ENCODE measurements at regions not wholly inside any gene's neighbourhood (a gene's known extent, or its start where the extent isn't known, plus 50 kb on each side); places are given as distances from the start of the nearest gene placed in this dataset.
"Not testable (repeated sequence)": the region's sequence is repeated elsewhere in the genome, so short reads cannot be mapped to it uniquely, and the experiment has no call there.

- ChIA-PET POLR2A (no interaction called here), CTCF (interaction anchor here (0.9 to 1.2 kb wide), 2 partner anchors 9 to 11 kb away, joined by 3 read pairs; no protein-coding TSS in a partner anchor)
- TF ChIP-seq, protein P1, sequence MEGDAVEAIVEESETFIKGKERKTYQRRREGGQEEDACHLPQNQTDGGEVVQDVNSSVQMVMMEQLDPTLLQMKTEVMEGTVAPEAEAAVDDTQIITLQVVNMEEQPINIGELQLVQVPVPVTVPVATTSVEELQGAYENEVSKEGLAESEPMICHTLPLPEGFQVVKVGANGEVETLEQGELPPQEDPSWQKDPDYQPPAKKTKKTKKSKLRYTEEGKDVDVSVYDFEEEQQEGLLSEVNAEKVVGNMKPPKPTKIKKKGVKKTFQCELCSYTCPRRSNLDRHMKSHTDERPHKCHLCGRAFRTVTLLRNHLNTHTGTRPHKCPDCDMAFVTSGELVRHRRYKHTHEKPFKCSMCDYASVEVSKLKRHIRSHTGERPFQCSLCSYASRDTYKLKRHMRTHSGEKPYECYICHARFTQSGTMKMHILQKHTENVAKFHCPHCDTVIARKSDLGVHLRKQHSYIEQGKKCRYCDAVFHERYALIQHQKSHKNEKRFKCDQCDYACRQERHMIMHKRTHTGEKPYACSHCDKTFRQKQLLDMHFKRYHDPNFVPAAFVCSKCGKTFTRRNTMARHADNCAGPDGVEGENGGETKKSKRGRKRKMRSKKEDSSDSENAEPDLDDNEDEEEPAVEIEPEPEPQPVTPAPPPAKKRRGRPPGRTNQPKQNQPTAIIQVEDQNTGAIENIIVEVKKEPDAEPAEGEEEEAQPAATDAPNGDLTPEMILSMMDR (IDR thresholded peaks at IDR 0.05; ENCODE audit: control extremely low read depth, extremely low read depth, low read depth, missing control alignments): no peak
- no peak for DNase-seq (ENCODE audit: extremely low spot score)
These were observed 59.9 kb upstream of the ATF7IP2 start for GRCh38 chr16:10325783-10326543.

DNA sequence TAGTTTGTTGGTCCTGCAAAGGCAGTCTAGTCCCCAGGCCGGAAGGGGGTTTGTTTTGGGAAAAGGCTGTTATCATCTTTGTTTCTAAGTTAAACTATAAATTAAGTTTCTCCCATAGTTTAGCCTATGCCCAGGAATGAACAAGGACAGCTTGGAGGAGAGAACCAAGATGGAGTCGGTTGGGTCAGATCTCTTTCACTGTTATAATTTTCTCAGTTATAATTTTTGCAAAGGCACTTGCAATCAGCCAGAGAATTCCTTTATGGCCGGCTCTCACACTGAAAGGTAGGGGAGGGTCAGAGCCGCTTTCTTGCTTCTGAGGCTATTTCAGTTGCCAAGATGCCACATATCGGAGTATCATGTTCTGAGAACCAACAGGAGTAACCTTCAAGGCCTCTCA is 59.2 kb upstream of the ATF7IP2 start:
- TF ChIP-seq, protein P1 (IDR thresholded peaks at IDR 0.05; ENCODE audit: control extremely low read depth, extremely low read depth, low read depth, missing control alignments): no peak
- DNase-seq (ENCODE audit: extremely low spot score): no peak
- CTCF ChIA-PET: interaction anchor here (0.9 to 1.1 kb wide), 3 partner anchors 9 to 411 kb away, joined by 3 read pairs; no protein-coding TSS in a partner anchor
- POLR2A ChIA-PET: no interaction called here

DNA sequence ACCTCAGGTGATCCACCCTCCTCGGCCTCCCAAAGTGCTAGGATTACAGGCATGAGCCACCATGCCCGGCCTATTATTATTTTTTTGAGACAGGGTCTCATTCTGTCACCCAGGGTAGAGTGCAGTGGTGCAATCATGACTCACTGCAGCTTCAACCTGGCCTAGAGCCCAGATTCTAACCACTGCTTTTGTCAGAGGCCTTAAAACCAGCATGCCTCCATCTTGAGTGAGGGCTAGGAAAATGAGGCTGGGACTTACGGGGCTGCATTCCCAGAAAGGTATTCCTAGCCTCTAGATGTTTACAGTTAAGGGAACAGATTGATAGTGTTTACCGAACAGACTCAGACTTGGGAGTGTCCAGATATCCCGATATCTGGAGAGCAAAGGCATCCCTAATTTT is 57.6 kb upstream of the ATF7IP2 start:
- DNase-seq (ENCODE audit: extremely low spot score); POLR2A ChIA-PET: not testable (repeated sequence)
- CTCF ChIA-PET: interaction anchor here (0.8 kb wide), 1 partner anchor 14 kb away, joined by 3 read pairs; no protein-coding TSS in a partner anchor

DNA sequence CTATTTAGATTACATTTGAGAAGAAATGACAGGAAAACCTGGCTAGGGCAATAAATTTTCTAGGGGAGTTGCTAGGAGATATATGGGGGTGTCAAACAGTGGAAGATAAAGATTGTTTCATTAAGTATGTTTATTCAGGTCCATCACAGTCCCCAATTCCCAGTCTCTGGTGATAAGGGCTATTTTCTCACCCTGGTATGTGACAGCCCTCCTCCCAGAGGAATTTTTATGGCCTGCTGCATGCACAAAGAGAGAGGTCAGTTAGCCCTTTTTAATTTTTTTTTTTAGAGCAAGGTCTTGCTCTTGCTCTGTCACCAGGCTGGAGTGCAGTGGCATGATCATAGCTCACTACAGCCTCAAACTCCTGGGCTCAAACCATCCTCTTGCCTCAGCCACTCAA is 53.6 kb upstream of the ATF7IP2 start:
- CTCF ChIA-PET: interaction anchor here (1.3 to 1.7 kb wide), 2 partner anchors 18 to 75 kb away, joined by 3 to 4 read pairs; no protein-coding TSS in a partner anchor
- DNase-seq (ENCODE audit: extremely low spot score): no peak
- POLR2A ChIA-PET: no interaction called here
- TF ChIP-seq, protein P1 (IDR thresholded peaks at IDR 0.05; ENCODE audit: control extremely low read depth, extremely low read depth, low read depth, missing control alignments): no peak

DNA sequence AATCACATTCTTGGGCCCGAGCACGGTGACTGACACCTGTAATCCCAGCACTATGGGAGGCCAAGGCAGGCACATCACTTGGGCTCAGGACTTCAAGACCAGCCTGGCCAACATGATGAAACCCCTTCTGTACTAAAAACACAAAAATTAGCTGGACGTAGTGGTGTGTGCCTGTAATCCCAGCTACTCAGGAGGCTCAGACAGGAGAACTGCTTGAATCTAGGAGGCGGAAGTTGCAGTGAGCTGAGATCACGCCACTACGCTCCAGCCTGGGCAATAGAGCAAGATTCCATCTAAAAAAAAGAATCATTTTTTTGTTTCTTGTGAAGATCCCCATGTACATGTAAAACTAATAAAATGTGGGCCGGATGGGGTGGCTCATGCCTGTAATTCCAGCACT is 53.1 kb upstream of the ATF7IP2 start:
- TF ChIP-seq, protein P1 (IDR thresholded peaks at IDR 0.05; ENCODE audit: control extremely low read depth, extremely low read depth, low read depth, missing control alignments): no peak
- CTCF ChIA-PET: interaction anchor here (1.7 kb wide), 1 partner anchor 76 kb away, joined by 4 read pairs; no protein-coding TSS in a partner anchor
- DNase-seq (ENCODE audit: extremely low spot score): no peak
- POLR2A ChIA-PET: interaction anchor here (0.6 kb wide), 1 partner anchor 14 kb away, joined by 4 read pairs; no protein-coding TSS in a partner anchor

DNA sequence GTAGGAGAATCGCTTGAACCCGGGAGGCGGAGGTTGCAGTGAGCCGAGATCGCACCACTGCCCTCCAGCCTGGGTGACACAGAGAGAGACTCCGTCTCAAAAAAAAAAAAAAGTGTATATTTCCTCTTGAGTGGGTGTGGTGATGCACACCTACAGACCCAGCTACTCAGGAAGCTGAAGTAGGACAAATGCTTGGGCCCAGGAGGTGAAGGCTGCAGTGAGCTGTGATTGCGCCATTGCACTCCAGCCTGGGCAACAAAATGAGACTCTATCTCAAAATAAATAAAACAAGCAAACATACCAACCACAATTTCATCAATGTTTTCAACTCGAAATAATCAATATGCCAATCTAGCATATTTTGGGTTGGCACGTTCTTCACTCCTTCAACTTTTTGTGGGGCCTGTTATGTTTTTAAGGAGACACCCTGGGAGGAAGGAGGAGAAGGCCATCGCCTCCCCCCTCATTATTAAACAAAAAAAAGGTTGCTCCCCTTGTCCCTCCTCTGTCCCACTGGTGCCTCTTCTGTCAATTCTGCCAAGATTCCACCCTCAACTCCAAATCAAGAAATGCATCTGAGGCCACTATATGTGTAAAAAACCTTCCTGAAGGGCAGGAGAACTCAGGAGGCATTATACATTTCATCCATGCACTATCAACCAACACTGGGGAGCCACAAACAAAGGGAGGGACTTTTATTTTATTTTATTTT is 52.4 kb upstream of the ATF7IP2 start:
- CTCF ChIA-PET: no interaction called here
- POLR2A ChIA-PET: interaction anchor here (0.6 kb wide), 1 partner anchor 14 kb away, joined by 4 read pairs; no protein-coding TSS in a partner anchor
- no peak for DNase-seq (ENCODE audit: extremely low spot score)
- TF ChIP-seq, protein P1 (IDR thresholded peaks at IDR 0.05; ENCODE audit: control extremely low read depth, extremely low read depth, low read depth, missing control alignments): no peak
